GM12891 (cell line): ENCODE measurements at regions not wholly inside any gene's neighbourhood (a gene's known extent, or its start where the extent isn't known, plus 50 kb on each side); places are given as distances from the start of the nearest gene placed in this dataset.

ENCODE experiments used
- PAX5 ChIP-seq: IDR thresholded peaks from 2 replicates; pipeline ENCODE4 v1.6.1; 2011; ENCODE audit warnings: low read length, moderate library complexity, mild to moderate bottlenecking; ENCODE audit not compliant: insufficient read depth, severe bottlenecking
- POLR2A ChIP-seq: IDR thresholded peaks from 2 replicates; pipeline ENCODE4 v1.6.1; 2011; ENCODE audit warnings: low read depth, low read length, control low read depth
- POLR2AphosphoS5 ChIP-seq: IDR thresholded peaks from 2 replicates; pipeline ENCODE4 v1.6.1; 2011; ENCODE audit warnings: low read depth, low read length, control low read depth
- SPI1 ChIP-seq: IDR thresholded peaks from 2 replicates; pipeline ENCODE4 v1.6.1; 2011; ENCODE audit warnings: low read depth, low read length, control low read depth
- TAF1 ChIP-seq: IDR thresholded peaks from 2 replicates; pipeline ENCODE4 v1.6.1; 2011; ENCODE audit warnings: low read depth, low read length, control low read depth

DNA sequence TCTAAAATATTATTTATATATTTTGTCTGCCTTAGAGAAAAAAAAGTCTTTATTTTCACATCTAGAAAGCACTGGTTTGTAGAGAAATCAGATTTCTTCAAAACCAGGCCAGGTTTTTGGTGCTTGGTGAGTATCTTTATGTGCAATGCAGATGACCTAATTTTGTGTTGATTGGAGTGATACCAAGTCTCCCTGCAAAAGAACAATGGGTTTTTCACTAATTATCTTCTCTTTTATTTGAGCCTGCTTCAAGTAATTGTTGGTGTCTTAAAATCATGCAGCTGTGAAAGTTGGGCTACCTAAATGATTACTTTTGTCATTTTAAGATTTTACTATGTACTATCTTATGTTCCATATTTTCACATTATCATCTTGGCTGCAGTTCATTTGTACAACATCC is 874.7 kb downstream of the TFAP2A start:
- TF ChIP-seq TAF1 (no peak), POLR2A (no peak), SPI1 (no peak), POLR2AphosphoS5 (no peak), PAX5 (no peak)
